ENCODE measurements at regions not wholly inside any gene's neighbourhood (a gene's known extent, or its start where the extent isn't known, plus 50 kb on each side); places are given as distances from the start of the nearest gene placed in this dataset.

- TF ChIP-seq, protein P1, sequence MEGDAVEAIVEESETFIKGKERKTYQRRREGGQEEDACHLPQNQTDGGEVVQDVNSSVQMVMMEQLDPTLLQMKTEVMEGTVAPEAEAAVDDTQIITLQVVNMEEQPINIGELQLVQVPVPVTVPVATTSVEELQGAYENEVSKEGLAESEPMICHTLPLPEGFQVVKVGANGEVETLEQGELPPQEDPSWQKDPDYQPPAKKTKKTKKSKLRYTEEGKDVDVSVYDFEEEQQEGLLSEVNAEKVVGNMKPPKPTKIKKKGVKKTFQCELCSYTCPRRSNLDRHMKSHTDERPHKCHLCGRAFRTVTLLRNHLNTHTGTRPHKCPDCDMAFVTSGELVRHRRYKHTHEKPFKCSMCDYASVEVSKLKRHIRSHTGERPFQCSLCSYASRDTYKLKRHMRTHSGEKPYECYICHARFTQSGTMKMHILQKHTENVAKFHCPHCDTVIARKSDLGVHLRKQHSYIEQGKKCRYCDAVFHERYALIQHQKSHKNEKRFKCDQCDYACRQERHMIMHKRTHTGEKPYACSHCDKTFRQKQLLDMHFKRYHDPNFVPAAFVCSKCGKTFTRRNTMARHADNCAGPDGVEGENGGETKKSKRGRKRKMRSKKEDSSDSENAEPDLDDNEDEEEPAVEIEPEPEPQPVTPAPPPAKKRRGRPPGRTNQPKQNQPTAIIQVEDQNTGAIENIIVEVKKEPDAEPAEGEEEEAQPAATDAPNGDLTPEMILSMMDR (IDR thresholded peaks at IDR 0.05; ENCODE audit: insufficient read depth, low read depth, low read length, missing control alignments), result no peak
- DNase-seq (ENCODE audit: low read depth), result no peak
- no peak overlapping the region for H3K4me3 ChIP-seq (ENCODE audit: low read length)
Observed at GRCh38 chr5:5540065-5540464, 117.6 kb downstream of the ICE1 start.
